Stimulated activated CD4-positive, alpha-beta T cell treated with anti-CD3 and anti-CD28 coated beads, Interleukin-1b, Interleukin-23, amount 100 ng/mL, for 24 hours (primary cell): ENCODE measurements at regions not wholly inside any gene's neighbourhood (a gene's known extent, or its start where the extent isn't known, plus 50 kb on each side); places are given as distances from the start of the nearest gene placed in this dataset.
"Not testable (repeated sequence)": the region's sequence is repeated elsewhere in the genome, so short reads cannot be mapped to it uniquely, and the experiment has no call there.

Source experiments
- DNase-seq, 4 experiments: peaks; one replicate each; pipeline ENCODE4 v3.0.0-alpha.2; 2020; ENCODE audit warnings: low read depth in 4 of 4, low spot score in 1 of 4

DNA sequence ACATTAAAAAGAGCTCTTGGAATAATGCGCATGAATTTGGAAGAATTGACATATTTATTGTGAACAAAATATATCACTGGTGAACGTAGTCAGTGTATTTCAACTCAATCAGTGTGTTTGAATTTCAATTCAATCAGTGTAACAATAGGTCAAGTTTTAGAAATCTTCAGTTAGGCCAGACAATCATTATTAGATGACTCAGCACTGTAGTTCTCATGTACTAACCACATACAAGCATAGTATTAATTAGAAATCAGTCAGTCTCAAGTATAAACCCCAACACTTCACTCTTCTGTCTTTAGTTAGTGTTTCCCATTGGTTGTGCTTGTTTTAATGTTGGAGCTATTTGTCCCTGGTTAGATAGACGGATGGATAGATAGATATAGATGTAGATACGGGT lies 1247.9 kb downstream of the NXPH1 start:
- DNase-seq = no peak

DNA sequence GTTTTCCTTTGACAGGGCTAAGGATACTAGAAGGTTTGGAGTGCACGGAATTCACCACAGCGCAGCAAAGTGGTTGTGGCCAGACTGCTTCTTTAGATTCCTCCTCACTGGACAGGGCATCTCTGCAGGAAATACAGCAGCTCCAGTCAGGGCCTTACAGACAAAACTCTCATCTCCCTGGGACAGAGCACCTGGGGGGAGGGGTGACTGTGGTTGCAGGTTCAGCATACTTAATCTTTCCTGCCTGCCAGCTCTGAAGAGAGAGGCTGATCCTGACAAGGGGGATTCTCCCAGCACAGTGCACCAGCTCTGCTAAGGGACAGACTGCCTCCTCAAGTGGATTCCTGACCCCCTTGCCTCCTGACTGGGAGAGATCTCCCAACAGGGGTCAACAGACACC lies 1257.9 kb downstream of the NXPH1 start:
- no peak for DNase-seq

DNA sequence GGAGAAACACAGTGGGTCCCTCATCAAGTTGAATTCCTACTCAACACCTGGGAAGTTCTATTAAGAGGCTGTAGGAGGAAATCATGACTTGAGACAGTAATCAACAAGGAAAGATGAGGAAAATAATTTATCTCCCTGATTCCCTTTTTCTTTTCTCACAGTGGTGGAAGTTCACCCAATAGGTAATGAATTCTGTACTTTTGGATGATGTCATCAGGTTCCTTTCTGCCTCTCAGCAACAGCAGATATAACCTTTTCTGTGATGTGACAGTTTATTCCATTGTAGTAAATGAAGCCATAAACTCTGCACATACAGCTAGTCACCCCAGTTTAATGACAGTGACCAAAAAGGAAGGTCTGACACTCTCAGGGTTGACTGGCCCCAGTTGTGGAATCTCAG lies 1265.0 kb downstream of the NXPH1 start:
- DNase-seq = no peak

DNA sequence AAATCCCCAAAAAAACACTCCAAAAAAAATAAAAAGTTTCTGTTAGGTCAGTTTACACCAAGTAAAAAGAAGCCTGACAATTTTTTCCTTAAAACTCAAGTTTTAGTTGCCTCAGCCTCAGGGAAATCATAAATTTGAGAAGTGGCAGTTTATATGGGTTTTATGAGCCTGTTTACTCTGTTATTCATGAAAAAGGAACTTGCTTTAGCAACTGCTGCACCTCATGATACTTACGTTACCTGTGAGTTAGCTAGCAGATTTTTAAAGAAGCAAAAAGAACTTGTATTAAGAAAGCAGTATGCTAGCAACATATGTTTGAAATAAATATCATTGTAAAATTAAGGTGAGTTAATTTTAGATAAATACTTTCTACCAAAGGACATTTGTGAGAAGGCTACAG lies 1264.5 kb upstream of the PHF14 start:
- DNase-seq = no peak

DNA sequence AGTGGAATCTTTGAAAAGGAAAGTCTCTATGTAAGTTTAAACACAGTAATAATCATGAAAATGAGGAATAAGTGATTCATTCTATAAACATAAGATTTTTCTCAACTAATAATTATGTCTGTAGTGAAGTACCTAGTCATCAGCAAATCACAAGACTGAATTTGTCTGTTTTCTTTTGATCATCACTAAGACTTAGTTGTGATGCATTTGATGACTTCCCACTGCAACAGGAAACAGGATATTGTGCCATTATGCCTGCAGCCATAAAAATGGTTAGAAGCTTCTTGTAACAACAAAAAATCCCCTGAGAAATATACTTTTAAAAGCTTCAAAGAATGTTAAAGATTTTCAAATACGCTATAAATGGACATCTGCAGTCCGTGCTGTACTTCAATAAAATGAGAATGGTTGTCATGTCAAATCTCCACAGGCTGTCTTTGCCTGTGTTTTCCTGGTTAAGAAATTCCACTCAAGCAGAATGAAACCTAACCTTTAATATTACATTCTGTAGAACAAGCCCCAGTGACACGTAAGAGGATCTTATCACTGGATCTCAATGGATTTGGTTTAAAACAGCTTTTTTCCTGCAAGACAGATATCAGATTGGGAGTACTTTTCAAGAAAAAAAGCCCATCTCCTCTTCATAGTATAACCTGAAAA lies 1262.3 kb upstream of the PHF14 start:
- no peak for DNase-seq

DNA sequence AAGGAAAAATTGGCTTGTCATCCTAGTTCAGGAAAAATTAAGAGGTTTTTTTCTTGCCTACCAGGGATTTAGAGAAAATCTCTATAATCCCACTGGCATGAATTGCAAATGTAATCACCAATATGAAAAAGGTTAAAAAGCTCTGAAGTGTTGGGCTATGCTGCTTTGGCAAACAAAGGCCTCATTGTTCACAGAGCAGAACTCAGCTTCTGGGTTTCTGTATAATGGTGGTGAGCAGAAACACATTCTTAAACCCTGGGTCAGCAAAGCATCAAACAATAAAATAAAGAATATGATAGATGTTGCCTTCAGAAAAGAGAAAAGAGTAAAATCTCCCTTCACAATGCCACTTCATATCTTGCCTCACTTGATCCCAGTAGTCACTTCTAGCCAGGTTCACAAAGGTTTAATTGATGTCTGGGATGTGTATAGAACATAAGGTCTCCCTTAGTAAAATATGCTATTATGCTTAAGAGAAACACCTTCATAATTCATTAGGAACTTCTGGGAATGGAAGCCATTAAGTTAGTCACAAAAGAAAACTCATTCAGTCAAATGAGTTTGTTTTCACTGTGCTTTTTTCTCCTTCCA lies 1255.5 kb upstream of the PHF14 start:
- DNase-seq = no peak

DNA sequence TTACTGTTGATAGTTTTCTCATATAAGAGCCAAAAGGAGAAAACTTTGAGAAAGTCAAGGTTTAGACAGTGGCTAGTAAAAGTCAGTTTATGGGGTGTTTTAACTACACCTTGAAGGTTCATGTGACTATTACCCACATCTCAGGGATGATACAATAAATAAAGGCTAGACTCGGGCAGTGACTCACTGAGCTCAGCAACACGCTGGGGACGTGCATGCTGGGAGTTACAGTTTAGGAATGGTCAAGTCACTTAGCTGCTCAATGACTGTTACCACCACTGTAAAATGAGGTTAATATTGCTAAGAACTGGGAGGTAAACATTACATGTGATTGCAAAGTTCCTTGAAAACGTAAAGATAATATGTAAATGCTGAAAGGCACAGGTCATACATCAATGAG lies 1254.4 kb upstream of the PHF14 start:
- DNase-seq = no peak

DNA sequence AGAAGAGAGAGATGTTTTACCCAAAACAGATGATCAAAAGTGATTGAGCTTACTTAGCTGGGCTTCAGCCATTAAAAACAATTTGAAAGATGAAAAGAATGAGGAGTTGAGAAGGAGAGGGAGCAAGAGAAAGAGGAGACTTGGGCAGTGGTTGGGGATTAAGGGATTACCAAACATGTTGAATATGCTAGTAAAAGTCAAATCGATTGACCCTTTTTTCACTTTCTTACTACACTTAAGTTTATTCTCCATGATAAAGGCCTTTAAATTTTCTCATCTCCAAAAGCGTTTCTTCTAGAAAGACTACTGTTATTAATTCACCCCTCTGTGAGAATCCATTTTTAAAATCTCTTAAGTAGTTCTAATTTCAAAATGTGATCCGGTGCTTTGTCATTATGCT lies 1254.0 kb upstream of the PHF14 start:
- DNase-seq = no peak

DNA sequence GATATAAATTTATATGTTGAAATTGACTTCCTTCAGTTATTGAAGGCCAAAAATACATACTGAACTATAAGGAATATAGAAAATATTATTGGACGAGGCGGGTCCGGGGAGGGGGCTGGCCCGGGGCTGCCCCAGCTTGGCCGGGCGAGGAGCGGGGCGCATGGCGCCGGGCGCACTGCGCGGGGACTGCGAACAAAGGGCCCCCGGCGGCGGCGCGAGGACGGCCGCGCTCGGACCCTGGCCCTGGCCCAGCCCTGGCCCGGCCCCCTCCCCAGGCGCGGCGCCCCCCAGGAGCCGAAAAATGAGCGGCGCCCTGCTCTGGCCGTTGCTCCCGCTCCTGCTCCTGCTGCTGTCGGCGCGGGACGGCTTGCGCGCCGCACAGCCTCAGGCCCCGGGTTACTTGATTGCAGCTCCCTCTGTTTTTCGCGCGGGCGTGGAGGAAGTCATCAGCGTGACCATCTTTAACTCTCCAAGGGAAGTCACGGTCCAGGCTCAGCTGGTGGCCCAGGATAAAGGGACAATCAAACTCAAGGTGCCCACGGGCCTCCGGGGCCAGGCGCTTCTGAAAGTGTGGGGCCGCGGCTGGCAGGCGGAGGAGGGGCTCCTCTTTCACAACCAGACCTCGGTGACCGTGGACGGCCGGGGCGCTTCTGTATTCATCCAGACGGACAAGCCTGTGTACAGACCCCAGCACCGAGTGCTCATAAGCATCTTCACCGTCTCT lies 1247.6 kb upstream of the PHF14 start:
- DNase-seq = not testable (repeated sequence)

DNA sequence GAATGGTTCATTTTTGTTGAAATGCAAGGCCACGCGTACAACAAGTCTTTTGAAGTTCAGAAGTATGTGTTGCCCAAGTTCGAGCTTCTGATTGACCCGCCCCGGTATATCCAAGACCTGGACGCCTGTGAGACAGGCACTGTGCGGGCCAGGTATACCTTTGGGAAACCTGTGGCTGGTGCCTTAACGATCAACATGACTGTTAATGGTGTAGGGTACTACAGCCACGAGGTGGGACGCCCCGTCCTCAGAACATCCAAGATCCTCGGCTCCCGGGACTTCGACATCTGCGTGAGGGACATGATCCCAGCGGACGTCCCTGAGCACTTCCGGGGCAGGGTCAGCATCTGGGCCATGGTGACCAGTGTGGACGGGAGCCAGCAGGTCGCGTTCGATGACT lies 1246.9 kb upstream of the PHF14 start:
- DNase-seq = not testable (repeated sequence)

DNA sequence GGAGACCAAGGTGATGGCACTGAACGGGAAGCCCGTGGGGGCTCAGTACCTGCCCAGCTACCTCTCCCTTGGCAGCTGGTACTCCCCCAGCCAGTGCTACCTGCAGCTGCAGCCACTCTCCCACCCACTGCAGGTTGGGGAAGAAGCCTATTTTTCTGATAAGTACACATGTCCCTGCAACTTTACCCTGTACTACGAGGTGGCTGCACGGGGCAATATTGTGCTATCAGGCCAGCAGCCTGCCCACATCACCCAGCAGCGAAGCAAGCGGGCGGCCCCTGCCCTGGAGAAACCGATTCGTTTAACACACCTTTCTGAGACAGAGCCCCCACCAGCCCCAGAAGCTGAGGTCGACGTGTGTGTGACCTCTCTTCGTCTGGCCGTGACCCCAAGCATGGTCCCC lies 1246.2 kb upstream of the PHF14 start:
- DNase-seq = not testable (repeated sequence)

DNA sequence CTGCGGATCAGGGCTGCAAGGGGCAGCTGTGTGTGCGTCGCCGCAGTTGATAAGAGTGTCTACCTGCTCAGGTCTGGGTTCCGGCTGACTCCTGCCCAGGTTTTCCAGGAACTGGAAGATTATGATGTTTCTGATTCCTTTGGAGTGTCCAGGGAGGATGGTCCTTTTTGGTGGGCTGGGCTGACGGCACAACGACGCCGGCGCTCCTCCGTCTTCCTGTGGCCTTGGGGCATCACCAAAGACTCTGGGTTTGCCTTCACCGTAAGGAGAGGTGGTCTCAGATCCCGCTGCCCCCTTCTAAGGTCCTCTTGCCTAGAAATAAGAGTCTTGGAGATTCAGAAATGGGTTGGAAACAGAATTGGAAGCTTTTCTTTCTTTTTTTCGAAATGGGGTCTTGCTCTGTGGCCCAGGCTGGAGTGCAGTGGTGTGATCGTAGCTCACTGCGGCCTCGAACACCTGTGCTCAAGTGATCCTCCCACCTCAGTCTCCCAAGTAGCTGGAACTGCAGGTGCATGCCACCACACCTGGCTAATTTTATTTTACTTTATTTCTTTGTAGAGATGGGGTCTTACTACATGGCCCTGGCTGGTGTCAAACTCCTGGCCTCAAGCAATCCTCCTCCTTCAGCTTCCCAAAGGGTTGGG lies 1245.5 kb upstream of the PHF14 start:
- not testable (repeated sequence) for DNase-seq

DNA sequence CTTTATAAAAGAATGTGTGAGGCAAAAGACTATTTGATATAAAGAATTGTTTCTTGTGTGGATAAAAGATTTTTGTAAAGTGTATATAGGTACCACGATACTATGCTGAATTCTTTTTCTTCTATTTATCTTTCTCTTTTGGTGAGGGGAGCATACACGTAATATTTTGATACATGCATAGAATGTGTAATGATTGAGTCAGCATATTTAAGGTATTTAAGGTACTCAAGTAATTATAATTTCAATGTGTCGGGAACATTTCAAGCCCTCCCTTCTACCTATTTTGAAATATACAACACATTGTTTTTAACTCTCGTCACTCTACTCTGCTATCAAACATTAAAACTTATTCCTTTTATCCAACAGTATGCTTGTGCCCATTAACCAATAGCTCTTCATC lies 1221.6 kb upstream of the PHF14 start:
- no peak for DNase-seq

DNA sequence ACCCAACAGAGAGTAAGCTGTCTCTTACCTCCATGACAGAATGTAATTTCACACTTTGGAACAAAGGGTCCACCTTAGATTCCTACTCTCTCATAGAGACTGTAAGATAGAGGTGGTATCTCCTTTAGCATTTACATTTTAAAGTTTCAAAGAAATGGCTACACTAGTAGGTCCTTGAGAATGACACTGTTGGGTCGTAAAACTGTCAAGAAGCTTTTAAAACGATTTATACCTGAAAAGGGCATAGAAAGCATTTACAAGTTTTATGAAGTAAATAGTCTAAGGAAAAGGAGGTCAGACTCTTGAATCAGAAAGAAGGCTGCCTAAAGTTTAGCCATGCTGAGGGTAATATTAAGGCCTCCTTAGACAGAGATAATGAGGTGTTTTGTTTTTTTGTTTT lies 1212.4 kb upstream of the PHF14 start:
- no peak for DNase-seq

DNA sequence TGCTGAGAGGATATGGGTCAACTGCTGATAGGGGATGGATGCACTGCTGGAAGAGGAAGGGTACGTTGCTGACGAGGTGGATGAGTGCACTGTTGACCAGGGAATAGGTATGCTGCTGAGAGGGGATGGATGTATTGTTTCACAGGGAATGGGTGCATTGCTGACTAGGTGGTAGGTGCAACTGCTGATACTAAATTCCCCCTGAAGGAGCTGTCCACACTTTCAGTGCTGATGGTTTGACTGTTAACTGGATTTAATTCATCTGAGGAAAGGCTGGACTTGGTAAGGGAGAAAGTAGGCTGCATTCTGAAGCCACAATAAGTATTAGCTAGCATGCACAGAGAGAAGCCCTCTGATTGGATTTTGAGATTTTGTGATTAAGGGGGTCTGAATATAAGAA lies 1196.8 kb upstream of the PHF14 start:
- no peak for DNase-seq

DNA sequence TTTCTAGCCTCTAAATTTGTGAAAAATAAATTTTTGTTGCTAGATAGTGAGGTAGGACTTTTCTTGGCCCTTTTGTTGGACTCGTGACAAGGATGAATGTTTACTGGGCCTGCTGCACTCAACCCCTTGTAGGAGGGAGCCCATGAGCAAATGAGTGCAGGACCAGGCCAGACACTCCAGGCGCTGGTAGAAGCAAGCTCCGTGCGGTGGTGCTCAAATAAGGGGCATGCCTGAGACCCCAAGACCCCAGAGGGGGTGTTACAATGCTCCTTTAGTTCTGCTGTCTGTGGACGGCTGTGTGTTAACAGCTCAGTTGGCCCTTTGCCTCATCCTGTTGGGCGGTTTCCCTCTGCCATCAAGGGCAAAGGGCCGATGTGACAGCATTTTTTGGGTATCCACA lies 1195.3 kb upstream of the PHF14 start:
- no peak for DNase-seq

DNA sequence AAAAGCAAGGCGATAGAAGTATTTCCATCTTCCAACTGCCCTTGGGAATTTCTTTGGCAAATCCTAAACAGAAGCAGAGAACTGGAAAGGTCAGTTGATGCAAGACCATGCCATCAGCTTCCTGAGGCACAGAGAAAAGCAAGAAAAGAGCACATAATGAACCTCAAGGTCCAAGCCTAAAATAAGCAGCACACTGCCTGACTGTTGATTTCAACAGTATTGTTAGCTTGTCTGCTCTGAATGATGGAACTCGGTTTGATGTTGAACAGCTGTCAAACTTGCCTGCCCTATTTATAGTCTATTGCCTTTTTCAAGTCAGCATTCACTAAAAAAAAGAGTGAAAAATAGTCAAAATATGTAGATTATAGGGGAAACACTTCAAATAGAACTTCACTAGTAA lies 1192.0 kb upstream of the PHF14 start:
- DNase-seq = no peak

DNA sequence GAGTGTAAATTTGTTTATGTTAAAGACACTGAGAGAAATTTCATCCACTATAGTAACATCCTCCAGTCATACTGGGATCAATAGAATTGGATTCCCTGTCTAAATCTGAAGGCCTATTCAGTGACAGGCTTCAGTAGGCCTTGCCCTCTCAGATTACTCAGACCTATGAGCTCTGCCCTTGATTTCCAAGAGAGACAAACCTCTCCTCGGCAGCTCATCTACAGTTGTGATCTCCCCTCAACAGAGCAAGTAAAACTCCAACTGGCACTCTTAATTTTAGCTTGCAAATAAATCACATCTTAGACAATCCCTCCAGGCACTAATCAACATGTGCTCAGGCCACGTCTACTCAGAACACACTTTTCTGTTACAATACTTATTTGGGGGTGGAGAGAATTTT lies 1191.4 kb upstream of the PHF14 start:
- no peak for DNase-seq

DNA sequence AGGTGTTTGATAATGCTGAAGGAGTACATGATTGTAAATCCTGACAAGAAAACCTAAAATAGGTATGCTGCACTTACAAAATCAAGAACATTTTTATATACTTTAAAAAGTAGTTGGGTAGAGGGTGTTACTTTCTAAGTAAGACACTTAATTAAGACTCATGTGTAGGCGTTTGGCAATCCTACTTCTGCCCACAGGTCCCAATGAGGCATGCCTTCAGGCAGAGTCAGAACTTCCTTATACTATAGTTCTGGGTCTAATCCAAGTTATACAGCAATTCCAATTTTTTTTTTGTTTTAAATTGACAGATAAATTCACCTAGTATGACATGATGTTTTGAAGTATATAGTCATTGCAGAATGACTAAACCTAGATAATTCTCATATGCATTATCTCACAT lies 1188.5 kb upstream of the PHF14 start:
- no peak for DNase-seq

DNA sequence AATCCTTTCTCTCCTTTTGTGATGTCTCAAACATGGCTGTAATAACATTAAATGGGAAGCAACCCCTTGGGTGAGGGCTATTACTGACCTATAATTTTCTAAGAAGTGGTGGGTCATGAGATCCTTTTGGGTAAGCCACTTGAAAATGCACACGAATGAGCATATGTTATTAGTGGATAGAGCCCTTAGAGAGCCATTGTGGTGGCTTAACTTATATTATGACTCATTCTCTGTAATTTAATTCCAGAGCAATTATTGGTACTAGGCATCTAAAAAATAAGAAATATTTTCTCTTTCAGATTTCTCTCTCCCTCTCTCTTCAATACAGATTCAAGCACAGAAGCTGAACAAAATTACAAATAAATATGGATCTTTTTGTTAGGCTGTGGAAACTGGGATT lies 1177.4 kb upstream of the PHF14 start:
- DNase-seq = no peak

DNA sequence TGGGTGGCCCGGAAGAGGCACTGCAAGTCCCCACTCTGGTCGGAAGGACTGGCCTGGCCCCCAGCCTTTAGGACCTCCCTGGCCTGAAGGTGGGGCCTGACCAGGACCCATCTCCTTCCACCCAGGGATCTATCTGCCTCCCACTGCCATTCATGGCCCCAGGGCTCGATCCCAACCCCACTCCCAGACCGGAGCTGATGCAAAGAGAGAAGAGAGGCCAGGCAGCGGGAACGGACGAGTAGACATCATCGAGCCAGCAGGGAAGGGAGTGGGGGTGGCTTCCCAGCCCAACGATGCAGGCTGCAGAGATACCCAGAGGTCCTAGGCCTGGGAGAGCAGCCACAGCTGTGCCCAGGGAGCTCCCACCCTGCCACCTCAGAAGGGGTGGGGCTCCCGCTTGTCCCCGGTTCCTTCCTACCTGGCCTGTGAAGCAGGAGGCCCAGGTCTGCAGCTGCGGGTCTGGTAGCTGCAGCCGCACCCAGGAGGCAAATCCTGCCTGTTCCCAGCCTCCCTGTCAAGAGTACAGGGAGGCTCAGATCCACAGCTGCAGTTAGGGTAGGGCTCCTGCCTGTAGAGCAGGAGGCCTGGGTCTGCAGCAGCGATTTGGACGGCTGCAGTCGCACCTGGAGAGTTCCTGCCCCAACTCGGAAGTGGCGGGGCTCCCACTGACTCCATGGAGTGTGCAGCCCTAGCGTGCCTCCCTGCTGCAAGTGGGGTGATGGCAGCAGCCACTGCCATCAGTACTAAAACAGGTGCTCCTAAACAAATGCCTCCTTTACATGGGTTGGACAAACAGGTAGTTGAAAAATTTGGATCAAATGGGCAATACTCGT lies 1151.0 kb upstream of the PHF14 start:
- no peak for DNase-seq
